ENCODE measurements at regions not wholly inside any gene's neighbourhood (a gene's known extent, or its start where the extent isn't known, plus 50 kb on each side); places are given as distances from the start of the nearest gene placed in this dataset.
"Not testable (repeated sequence)": the region's sequence is repeated elsewhere in the genome, so short reads cannot be mapped to it uniquely, and the experiment has no call there.

DNA sequence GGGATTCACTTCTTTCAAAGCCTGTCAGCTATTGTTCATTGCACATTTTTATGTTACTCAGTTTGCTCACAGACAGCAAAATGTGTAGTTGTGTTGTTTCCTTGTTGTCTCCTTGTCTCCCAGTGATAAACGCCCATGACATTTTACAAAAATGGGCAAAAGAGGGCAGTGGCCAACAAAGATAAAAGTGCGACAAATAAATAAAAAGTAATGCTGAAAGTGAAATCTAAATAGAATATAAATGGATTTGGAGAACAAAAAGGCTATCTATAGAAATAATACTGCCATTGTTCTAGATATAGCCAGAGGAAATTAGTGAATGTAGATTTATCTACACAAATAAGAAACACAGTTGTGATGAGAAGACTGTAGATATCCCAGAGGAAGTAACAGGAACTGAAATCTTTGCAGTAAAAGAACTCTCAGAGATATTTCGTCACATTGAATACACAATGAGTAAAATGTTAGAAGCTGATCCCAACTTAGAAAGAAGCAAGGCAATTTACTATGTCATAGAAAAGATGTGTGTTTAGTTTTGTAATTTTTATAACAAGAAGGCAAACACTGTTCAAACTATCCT lies 1186.2 kb upstream of the FAM98A start:
- DNase-seq, result no peak

DNA sequence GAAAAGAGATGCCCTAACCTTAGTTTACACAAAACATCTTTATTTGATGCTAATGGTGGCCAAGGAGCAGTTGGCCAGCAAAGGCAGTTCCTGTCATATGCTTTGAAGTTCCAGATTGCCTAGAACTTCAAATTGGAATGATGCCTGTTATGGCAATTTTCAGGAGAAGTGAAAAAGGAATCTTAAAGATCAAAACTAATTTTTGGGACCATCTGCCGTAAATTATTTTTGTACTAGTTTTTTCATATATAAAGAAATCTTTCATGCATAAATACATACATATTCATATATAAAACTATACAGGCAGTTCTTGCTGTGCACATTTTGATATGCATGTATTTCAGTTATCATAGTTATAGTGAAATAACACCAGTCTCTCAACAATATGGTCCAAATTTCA lies 1185.6 kb upstream of the FAM98A start:
- DNase-seq, result no peak

GRCh38 chr2:34750742-34751141 lies 1151.6 kb upstream of the FAM98A start:
- DNase-seq, result not testable (repeated sequence)

GRCh38 chr2:34747643-34748042 lies 1148.5 kb upstream of the FAM98A start:
- no peak for DNase-seq

DNA sequence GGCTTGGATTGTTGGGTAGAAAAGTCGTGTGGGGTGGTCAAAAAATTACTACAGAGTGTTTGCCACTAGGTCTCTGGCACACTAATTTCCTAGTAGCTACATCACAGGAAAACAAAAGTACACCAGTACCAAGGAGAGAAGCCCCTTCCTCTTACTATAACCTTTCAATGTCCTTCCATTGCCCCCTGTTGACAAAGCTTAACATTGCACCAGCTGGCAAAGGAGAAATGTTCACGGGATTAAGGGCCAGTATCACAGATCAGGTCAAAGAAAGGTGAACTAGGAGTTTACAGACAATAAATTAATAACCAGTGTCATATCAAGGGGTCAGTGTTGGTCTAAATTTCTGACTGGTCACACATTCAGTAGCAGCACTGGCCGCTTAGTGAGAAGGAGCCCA lies 1139.6 kb upstream of the FAM98A start:
- no peak for DNase-seq

- DNase-seq, result no peak
Measured at GRCh38 chr2:34737146-34737545, 1138.0 kb upstream of the FAM98A start.

GRCh38 chr2:34736482-34736881 lies 1137.4 kb upstream of the FAM98A start:
- DNase-seq, result no peak

DNA sequence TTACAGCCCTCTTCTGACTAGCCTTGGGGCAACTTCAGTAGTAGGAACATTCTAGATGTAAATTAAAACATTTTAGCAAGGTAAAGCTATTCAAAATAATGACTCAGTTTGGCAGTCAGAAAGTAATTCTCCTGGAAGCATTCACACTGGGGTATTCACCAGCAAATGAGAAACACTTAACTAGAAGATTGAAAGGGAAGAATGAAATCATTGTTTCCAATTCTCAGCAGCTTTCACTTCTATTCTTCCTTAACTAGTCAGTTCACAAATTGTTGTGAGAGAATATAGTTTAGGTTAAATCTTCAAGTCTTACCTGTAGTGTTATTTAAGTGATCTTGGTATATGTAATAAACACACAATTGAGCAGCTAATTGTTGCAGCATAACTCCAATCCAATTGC lies 1135.6 kb upstream of the FAM98A start:
- DNase-seq, result no peak

DNA sequence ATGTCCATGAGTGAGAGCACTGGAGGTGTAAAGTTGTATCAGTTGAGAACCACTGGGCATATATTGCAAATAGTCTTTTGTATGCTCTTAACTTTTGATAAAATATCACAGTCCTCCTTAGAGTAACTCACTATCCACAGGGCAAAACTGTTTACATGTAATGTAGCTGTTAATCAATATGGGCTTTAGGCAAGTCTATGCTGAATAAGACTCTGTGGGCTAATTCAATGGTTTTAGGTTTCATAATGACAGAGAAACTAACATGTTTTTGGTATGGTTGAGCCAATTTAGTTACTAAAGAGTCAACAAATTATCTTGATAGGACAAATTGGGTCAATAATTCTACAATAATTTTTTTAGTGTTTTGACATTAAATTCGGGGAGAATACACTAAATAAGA lies 1134.9 kb upstream of the FAM98A start:
- no peak for DNase-seq

DNA sequence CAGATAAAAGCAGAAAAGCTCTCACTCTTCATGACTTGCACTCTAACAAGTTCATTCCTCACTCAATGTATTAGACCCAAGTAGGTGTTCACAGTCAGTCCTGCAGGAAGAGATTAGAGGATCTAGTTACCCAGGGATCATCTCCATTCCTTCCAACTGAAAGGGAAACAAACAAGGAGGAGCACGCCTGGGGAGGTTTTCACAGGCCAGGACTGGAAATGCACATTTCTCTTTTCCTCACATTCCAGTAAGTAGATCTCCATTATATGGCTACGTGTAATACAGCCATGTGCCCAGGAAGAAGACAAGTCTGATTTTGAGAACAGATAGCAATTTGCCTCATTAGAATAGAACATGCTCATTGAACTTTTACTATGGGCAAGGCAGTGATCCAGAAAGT lies 1132.2 kb upstream of the FAM98A start:
- DNase-seq, result no peak

DNA sequence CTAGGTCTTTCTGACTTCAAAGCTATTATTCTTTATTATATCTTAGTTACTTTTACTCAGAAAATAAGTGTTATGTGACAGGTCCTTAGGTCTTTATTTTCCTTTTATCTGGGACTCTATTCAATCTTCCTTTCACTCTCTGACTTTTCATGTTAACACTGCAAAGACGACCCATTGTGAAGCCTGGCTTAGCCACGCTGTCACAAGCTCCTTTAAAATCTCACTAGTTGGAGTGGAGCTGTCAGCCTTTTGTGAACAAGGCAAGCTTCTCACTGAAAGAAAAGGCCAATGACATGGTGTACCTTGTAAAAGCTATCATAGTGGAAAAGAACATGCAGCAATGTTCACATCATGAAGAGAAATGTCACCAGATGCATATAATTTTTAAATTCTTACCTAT lies 1130.7 kb upstream of the FAM98A start:
- DNase-seq, result no peak

- DNase-seq, result no peak
Measured at GRCh38 chr2:34724107-34724506, 1125.0 kb upstream of the FAM98A start.

DNA sequence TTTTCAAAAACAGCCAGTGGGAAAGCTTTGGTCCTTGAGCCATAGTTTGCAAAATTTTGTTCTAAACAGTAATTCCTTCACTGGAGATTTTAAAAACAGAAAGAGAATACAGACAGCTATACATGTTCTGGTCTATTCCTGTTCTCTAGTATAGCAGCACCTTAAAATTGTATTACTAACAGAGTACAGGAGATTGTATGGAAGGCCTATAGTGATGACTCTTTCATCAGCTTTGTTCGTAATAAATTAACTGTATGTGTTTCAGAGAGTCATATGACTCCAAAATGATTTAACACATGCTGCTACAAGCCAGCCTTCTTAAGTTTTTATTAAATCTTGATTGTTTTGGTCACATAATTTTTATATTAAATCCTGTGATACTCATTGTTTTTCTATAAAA lies 1124.6 kb upstream of the FAM98A start:
- no peak for DNase-seq

- DNase-seq, result no peak
Measured at GRCh38 chr2:34719206-34719605, 1120.1 kb upstream of the FAM98A start.

DNA sequence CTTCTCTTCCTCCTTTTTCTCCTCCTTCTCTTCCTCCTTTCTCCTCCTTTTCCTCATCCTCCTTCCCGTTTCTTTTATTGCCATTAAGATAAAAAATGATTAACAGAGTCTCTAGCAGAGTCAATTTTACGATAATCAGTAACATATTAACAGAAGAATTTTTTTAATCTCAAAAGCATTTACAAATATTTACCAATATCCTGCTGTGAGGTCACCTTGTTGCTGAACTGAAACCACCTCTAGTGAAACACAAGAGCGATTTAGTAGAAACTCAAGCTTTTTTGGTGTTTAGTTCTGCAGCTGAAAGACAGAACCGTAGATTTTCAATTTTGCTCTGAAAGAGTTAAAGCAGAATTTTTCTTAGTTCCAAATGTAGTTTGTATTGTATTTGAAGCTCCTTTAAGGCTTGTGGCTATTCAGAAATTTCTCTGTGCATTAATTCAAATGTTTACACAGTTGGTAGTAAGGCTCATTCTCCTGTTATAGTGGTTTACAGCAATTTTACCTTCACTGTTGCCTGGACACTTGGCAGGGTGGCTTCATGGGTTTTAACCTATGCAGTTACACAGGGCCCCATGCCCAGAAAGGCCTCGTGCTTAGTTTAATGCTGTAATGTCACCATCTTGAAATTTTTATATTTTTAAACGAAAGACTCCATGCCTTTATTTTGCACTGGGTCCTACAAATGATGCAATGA lies 1106.6 kb upstream of the FAM98A start:
- no peak for DNase-seq

- no peak for DNase-seq
Measured at GRCh38 chr2:34703292-34703691, 1104.2 kb upstream of the FAM98A start.

- DNase-seq, result not testable (repeated sequence)
Measured at GRCh38 chr2:34702391-34702790, 1103.3 kb upstream of the FAM98A start.

GRCh38 chr2:34677591-34677990 lies 1078.5 kb upstream of the FAM98A start:
- DNase-seq, result not testable (repeated sequence)

GRCh38 chr2:34677119-34677531 lies 1078.0 kb upstream of the FAM98A start:
- DNase-seq, result not testable (repeated sequence)

DNA sequence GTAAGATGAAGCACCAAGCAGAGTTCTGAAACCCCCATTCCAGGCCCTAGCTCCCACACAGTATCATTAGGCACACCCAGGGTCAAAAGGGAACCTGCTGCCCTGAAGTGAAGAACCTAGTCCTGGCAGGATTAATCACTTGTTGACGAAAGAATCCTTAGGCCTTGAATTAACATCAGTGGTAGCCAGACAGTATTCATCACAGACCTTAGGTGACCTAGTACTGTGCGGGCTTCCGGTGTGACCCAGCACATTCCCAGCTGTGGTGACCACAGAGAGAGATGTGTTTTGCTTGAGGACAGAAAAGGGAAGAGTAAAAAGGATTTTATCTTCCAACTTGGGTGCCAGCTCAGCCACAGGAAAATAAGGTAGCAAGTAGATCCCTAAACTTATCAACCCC lies 1071.4 kb upstream of the FAM98A start:
- DNase-seq, result no peak

DNA sequence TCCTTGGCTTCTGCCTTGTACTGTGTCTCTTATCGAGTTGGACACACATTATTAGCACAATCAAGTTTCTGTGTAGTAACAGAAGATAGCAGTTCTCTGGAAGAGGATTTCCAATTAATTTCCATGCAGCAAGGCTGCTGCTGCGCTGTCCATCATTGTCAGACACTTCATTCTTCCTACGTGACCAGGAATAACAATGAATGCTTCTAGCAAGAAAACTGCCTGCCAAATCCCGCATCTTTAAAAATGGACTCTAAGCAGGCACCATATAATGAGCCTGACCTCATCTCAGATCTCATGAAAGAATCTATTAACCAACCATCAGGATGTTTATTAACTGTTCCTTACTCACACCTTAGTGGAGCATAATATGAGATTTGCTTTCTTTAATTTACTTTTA lies 1067.7 kb upstream of the FAM98A start:
- DNase-seq, result no peak

DNA sequence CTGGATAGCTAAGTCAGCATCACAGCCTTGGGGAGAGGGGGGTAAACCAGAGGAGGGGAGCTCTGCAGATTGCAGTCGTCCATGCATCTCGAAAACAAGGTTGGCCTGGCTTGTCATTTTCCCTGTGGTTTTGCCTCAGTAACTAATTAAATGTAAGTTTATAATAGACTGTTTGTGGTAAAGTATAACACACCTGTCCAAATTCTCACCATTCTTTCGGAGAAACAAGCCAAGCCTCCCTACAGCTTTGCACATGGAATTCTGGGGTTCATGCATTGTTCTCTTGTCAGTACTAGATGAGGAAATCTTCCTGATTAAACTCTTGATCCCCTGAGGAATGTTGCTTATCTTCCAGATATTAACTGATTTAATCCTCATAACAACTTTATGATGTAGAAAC lies 1065.2 kb upstream of the FAM98A start:
- no peak for DNase-seq

DNA sequence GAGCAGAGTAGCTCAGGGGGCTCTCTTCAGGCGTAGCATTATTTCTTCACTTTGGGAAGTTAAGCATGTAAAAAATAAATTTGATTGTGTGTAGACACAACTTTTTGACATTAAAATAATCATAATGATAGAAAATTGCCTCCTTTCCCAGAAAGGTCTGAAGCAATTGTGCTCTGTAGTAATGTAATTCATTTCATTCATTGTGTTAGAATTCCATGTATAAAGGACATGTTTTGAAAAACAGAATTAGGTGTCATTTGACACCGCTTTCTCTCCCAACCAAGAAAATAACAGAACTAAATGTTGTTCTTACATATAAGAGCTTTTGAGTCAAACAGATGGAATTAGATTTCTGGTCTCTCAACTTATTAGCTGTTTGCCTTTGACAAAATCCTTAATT lies 1064.2 kb upstream of the FAM98A start:
- no peak for DNase-seq

GRCh38 chr2:34660741-34661140 lies 1061.6 kb upstream of the FAM98A start:
- DNase-seq, result no peak

GRCh38 chr2:34656632-34657031 lies 1057.5 kb upstream of the FAM98A start:
- DNase-seq, result no peak
